ENCODE measurements at regions not wholly inside any gene's neighbourhood (a gene's known extent, or its start where the extent isn't known, plus 50 kb on each side); places are given as distances from the start of the nearest gene placed in this dataset.

GRCh38 chr21:22120616-22121266, 1122.5 kb downstream of the NCAM2 start:
- H3K4me3 ChIP-seq (ENCODE audit: low read depth, low read length): no peak overlapping the region
- in situ Hi-C loops (cut with HindIII; ENCODE audit: low pct_ligation_motif_present, low sequenced_read_pairs): no loop called here
- TF ChIP-seq CTCF (IDR thresholded peaks at IDR 0.05; ENCODE audit: low read depth, low read length, missing control alignments): peak; percentile 56
- no peak overlapping the region for H3K27ac ChIP-seq
- DNase-seq: no peak
- H3K27me3 ChIP-seq (replicated peaks): no peaks in the 10 kb centered on the region
- no peaks in the 10 kb centered on the region for H3K36me3 ChIP-seq (replicated peaks)

GRCh38 chr21:22125581-22125980, 1127.4 kb downstream of the NCAM2 start:
- Histone ChIP-seq H3K4me3 (ENCODE audit: low read depth, low read length) (no peak overlapping the region), H3K27ac (no peak overlapping the region), H3K27me3 (replicated peaks) (no peaks in the 10 kb centered on the region), H3K36me3 (replicated peaks) (no peaks in the 10 kb centered on the region)
- in situ Hi-C loops (cut with HindIII; ENCODE audit: low pct_ligation_motif_present, low sequenced_read_pairs): no loop called here
- TF ChIP-seq CTCF (IDR thresholded peaks at IDR 0.05; ENCODE audit: low read depth, low read length, missing control alignments): no peak
- DNase-seq: no peak

GRCh38 chr21:22128671-22129070, 1130.5 kb downstream of the NCAM2 start:
- TF ChIP-seq CTCF (IDR thresholded peaks at IDR 0.05; ENCODE audit: low read depth, low read length, missing control alignments): no peak
- DNase-seq: no peak
- Histone ChIP-seq H3K36me3 (replicated peaks) (no peaks in the 10 kb centered on the region), H3K4me3 (ENCODE audit: low read depth, low read length) (no peak overlapping the region), H3K27me3 (replicated peaks) (no peaks in the 10 kb centered on the region), H3K27ac (no peak overlapping the region)
- in situ Hi-C loops (cut with HindIII; ENCODE audit: low pct_ligation_motif_present, low sequenced_read_pairs): no loop called here

GRCh38 chr21:22132358-22133071, 1134.3 kb downstream of the NCAM2 start:
- H3K27ac ChIP-seq: no peak overlapping the region
- in situ Hi-C loops (cut with HindIII; ENCODE audit: low pct_ligation_motif_present, low sequenced_read_pairs): no loop called here
- TF ChIP-seq CTCF (IDR thresholded peaks at IDR 0.05; ENCODE audit: low read depth, low read length, missing control alignments): no peak
- H3K36me3 ChIP-seq (replicated peaks): no peaks in the 10 kb centered on the region
- H3K4me3 ChIP-seq (ENCODE audit: low read depth, low read length): no peak overlapping the region
- no peak for DNase-seq
- no peaks in the 10 kb centered on the region for H3K27me3 ChIP-seq (replicated peaks)

- no peak overlapping the region for H3K27ac ChIP-seq
- TF ChIP-seq CTCF (IDR thresholded peaks at IDR 0.05; ENCODE audit: low read depth, low read length, missing control alignments): no peak
- no peak overlapping the region for H3K4me3 ChIP-seq (ENCODE audit: low read depth, low read length)
- in situ Hi-C loops (cut with HindIII; ENCODE audit: low pct_ligation_motif_present, low sequenced_read_pairs): no loop called here
- no peaks in the 10 kb centered on the region for H3K36me3 ChIP-seq (replicated peaks)
- no peaks in the 10 kb centered on the region for H3K27me3 ChIP-seq (replicated peaks)
- DNase-seq: no peak
These were observed 1138.5 kb downstream of the NCAM2 start for GRCh38 chr21:22136740-22137139.
